ENCODE measurements at regions not wholly inside any gene's neighbourhood (a gene's known extent, or its start where the extent isn't known, plus 50 kb on each side); places are given as distances from the start of the nearest gene placed in this dataset.

- Histone ChIP-seq H3K36me3 (ENCODE audit: control insufficient read depth, insufficient read depth, low read length) (no peaks in the 10 kb centered on the region), H3K4me3 (replicated peaks; ENCODE audit: low read depth, low read length) (no peak overlapping the region), H3K27me3 (replicated peaks; ENCODE audit: control insufficient read depth, insufficient read depth, low read length) (no peaks in the 10 kb centered on the region)
- TF ChIP-seq CTCF (IDR thresholded peaks at IDR 0.05; ENCODE audit: insufficient read depth, low read length, poor library complexity, severe bottlenecking), result no peak
- DNase-seq (ENCODE audit: extremely low read depth, insufficient read length), result no peak
Observed at GRCh38 chr12:19026614-19027488, 102.7 kb upstream of the PLEKHA5 start.

- H3K36me3 ChIP-seq (ENCODE audit: control insufficient read depth, insufficient read depth, low read length), result no peaks in the 10 kb centered on the region
- TF ChIP-seq CTCF (IDR thresholded peaks at IDR 0.05; ENCODE audit: insufficient read depth, low read length, poor library complexity, severe bottlenecking), result no peak
- no peak for DNase-seq (ENCODE audit: extremely low read depth, insufficient read length)
- no peak overlapping the region for H3K4me3 ChIP-seq (replicated peaks; ENCODE audit: low read depth, low read length)
- H3K27me3 ChIP-seq (replicated peaks; ENCODE audit: control insufficient read depth, insufficient read depth, low read length), result no peaks in the 10 kb centered on the region
Observed at GRCh38 chr12:19030180-19030579, 99.4 kb upstream of the PLEKHA5 start.

- no peak for TF ChIP-seq CTCF (IDR thresholded peaks at IDR 0.05; ENCODE audit: insufficient read depth, low read length, poor library complexity, severe bottlenecking)
- Histone ChIP-seq H3K36me3 (ENCODE audit: control insufficient read depth, insufficient read depth, low read length) (no peaks in the 10 kb centered on the region), H3K4me3 (replicated peaks; ENCODE audit: low read depth, low read length) (no peak overlapping the region), H3K27me3 (replicated peaks; ENCODE audit: control insufficient read depth, insufficient read depth, low read length) (no peaks in the 10 kb centered on the region)
- DNase-seq (ENCODE audit: extremely low read depth, insufficient read length), result no peak
Observed at GRCh38 chr12:19030603-19031002, 98.9 kb upstream of the PLEKHA5 start.

GRCh38 chr12:19031032-19031431, 98.5 kb upstream of the PLEKHA5 start:
- Histone ChIP-seq H3K4me3 (replicated peaks; ENCODE audit: low read depth, low read length) (no peak overlapping the region), H3K36me3 (ENCODE audit: control insufficient read depth, insufficient read depth, low read length) (no peaks in the 10 kb centered on the region), H3K27me3 (replicated peaks; ENCODE audit: control insufficient read depth, insufficient read depth, low read length) (no peaks in the 10 kb centered on the region)
- DNase-seq (ENCODE audit: extremely low read depth, insufficient read length), result no peak
- TF ChIP-seq CTCF (IDR thresholded peaks at IDR 0.05; ENCODE audit: insufficient read depth, low read length, poor library complexity, severe bottlenecking), result no peak

- Histone ChIP-seq H3K36me3 (ENCODE audit: control insufficient read depth, insufficient read depth, low read length) (no peaks in the 10 kb centered on the region), H3K27me3 (replicated peaks; ENCODE audit: control insufficient read depth, insufficient read depth, low read length) (no peaks in the 10 kb centered on the region), H3K4me3 (replicated peaks; ENCODE audit: low read depth, low read length) (no peak overlapping the region)
- TF ChIP-seq CTCF (IDR thresholded peaks at IDR 0.05; ENCODE audit: insufficient read depth, low read length, poor library complexity, severe bottlenecking), result no peak
- DNase-seq (ENCODE audit: extremely low read depth, insufficient read length), result no peak
Observed at GRCh38 chr12:19032826-19033225, 96.7 kb upstream of the PLEKHA5 start.
